ENCODE measurements at regions not wholly inside any gene's neighbourhood (a gene's known extent, or its start where the extent isn't known, plus 50 kb on each side); places are given as distances from the start of the nearest gene placed in this dataset.

GRCh38 chr3:159913712-159914414 is 74.8 kb upstream of the IL12A start:
- peaks cover 0 to 7% of the 10 kb centered on the region in 2 donors for H3K4me1 ChIP-seq
- intact Hi-C loops (cut with DNase I) = no loop called here
- no peak overlapping the region for H3K27ac ChIP-seq
- H3K27me3 ChIP-seq = no peaks in the 10 kb centered on the region
- no peaks in the 10 kb centered on the region for H3K9me3 ChIP-seq
- TF ChIP-seq CTCF (IDR thresholded peaks at IDR 0.05) = no peak
- no peak overlapping the region for H3K4me3 ChIP-seq
- no peaks in the 10 kb centered on the region for H3K36me3 ChIP-seq
- DNase-seq (ENCODE audit: low spot score in 2 of 2) = no peak

- intact Hi-C loops (cut with DNase I) = no loop called here
- Histone ChIP-seq H3K27me3 (no peaks in the 10 kb centered on the region), H3K9me3 (no peaks in the 10 kb centered on the region), H3K4me1 (peaks cover 0 to 7% of the 10 kb centered on the region in 2 donors), H3K36me3 (no peaks in the 10 kb centered on the region), H3K4me3 (no peak overlapping the region), H3K27ac (no peak overlapping the region)
- no peak for TF ChIP-seq CTCF (IDR thresholded peaks at IDR 0.05)
- no peak for DNase-seq (ENCODE audit: low spot score in 2 of 2)
Observed at GRCh38 chr3:159914426-159914825, 74.2 kb upstream of the IL12A start.

- no peak for TF ChIP-seq CTCF (IDR thresholded peaks at IDR 0.05)
- no peak overlapping the region for H3K4me3 ChIP-seq
- H3K9me3 ChIP-seq = no peaks in the 10 kb centered on the region
- no peak overlapping the region for H3K27ac ChIP-seq
- peaks cover 0 to 3% of the 10 kb centered on the region in 2 donors for H3K4me1 ChIP-seq
- H3K36me3 ChIP-seq = no peaks in the 10 kb centered on the region
- intact Hi-C loops (cut with DNase I) = no loop called here
- no peaks in the 10 kb centered on the region for H3K27me3 ChIP-seq
- DNase-seq (ENCODE audit: low spot score in 2 of 2) = no peak
Observed at GRCh38 chr3:159916052-159916451, 72.6 kb upstream of the IL12A start.

- H3K27me3 ChIP-seq = no peaks in the 10 kb centered on the region
- H3K36me3 ChIP-seq = no peaks in the 10 kb centered on the region
- no peak for TF ChIP-seq CTCF (IDR thresholded peaks at IDR 0.05)
- no peak overlapping the region for H3K27ac ChIP-seq
- intact Hi-C loops (cut with DNase I) = no loop called here
- H3K9me3 ChIP-seq = no peaks in the 10 kb centered on the region
- no peak overlapping the region for H3K4me3 ChIP-seq
- no peaks in the 10 kb centered on the region for H3K4me1 ChIP-seq
- DNase-seq (ENCODE audit: low spot score in 2 of 2) = no peak
Observed at GRCh38 chr3:159917141-159917540, 71.5 kb upstream of the IL12A start.

- no peaks in the 10 kb centered on the region for H3K9me3 ChIP-seq
- TF ChIP-seq CTCF (IDR thresholded peaks at IDR 0.05) = no peak
- no peaks in the 10 kb centered on the region for H3K4me1 ChIP-seq
- no peaks in the 10 kb centered on the region for H3K36me3 ChIP-seq
- H3K27me3 ChIP-seq = no peaks in the 10 kb centered on the region
- no peak overlapping the region for H3K4me3 ChIP-seq
- DNase-seq (ENCODE audit: low spot score in 2 of 2) = no peak
- intact Hi-C loops (cut with DNase I) = no loop called here
- no peak overlapping the region for H3K27ac ChIP-seq
Observed at GRCh38 chr3:159919873-159920272, 68.8 kb upstream of the IL12A start.
